ENCODE measurements at regions not wholly inside any gene's neighbourhood (a gene's known extent, or its start where the extent isn't known, plus 50 kb on each side); places are given as distances from the start of the nearest gene placed in this dataset.

DNA sequence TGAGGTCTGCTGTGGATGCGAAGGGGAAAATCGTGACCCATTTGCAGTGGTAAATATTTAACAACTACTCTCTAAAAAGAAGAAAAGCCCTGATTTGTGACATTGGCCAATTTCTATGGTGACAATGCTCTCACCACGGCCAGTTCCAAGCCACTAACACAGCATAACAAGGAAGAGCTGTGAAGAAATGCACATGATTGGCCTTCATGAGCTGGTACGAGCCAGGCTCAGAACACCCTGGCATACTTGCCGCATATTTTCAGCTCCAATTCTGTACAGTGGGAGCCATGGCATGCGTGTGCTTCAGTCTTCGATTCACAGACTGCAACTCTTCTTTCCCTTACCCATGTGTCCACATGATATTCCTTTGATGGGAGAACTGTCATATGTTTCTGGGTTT lies 363.9 kb upstream of the CDH5 start:
- no peak for DNase-seq

DNA sequence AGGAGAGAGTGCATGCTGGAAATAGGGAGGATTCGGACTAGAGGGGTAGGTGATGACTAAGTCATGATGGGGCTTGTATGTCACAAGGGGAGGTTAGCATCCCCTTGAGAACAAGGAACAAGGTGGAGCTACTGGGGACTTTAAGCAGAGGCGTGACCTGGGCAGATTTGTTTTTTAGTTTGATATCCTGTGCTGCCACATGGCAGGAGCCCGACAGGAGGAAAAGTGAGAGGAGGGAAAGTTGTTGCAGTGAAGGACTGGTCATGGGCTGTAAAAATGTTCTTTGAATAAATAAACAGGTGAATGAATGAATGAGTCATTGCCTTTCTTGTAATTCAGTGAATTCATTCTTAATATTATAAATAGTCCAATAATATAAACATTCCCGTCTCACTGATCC lies 365.1 kb upstream of the CDH5 start:
- no peak for DNase-seq

DNA sequence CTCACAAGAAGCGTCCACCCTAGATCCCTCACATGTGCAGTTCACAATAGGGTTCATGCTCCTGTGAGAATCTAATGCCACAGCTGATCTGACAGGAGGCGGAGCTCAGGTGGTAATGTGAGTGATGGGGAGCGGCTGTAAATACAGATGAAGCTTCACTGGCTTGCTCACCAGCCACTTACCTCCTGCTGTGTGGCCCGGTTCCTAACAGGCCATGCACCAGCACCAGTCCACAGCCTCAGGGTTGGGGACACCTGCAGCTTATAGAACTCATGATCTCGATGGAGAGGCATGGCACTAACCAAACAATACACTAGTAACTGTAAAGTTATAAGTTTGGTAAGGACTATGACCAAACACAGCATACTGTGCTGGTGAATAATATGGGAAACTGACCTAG lies 368.0 kb upstream of the CDH5 start:
- DNase-seq = no peak

DNA sequence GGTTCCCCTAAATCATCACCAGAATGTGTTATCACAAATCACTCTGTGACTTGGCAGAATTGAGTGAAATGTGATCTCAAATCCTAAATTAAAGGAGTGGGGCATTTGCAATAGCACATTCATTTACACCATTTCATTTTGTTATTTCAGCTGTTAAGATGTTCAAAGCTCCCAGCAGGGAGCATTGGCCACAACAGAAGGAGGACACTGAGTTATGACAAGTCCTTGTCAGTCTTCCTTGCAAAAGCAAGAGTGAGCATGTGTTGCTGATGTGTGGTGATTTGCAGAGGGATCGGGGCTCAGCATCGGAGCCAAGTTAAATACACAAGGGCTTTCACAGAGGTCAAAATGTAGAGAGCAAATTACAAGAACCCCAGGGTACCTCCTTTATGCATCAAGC lies 372.2 kb upstream of the CDH5 start:
- no peak for DNase-seq

DNA sequence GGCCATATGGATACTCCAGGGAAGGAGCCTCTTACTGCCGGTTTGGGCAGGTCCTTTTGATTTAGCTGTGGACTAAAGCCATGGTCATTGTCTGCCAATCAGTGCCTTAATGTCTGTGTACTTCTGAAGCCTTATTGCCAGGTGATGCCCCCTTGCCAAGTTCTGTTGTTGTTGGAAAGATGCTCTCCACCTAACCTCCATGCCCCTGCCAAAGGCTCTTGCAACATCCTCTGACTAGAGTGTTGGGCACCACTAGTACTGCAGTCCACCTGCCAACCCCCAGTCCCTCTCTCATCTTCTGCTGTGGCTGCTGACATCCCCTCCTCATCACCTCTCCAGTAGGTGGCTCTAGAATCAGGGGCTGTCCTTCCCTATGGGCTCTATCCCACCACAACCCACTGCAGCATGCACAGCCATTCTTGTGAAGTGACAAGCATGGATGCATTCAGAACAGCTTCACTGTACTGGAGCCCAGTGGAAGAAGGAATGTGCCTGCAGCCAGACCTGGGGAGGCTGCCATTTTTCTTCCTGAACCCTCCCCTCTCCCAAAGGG lies 375.3 kb upstream of the CDH5 start:
- DNase-seq = no peak

DNA sequence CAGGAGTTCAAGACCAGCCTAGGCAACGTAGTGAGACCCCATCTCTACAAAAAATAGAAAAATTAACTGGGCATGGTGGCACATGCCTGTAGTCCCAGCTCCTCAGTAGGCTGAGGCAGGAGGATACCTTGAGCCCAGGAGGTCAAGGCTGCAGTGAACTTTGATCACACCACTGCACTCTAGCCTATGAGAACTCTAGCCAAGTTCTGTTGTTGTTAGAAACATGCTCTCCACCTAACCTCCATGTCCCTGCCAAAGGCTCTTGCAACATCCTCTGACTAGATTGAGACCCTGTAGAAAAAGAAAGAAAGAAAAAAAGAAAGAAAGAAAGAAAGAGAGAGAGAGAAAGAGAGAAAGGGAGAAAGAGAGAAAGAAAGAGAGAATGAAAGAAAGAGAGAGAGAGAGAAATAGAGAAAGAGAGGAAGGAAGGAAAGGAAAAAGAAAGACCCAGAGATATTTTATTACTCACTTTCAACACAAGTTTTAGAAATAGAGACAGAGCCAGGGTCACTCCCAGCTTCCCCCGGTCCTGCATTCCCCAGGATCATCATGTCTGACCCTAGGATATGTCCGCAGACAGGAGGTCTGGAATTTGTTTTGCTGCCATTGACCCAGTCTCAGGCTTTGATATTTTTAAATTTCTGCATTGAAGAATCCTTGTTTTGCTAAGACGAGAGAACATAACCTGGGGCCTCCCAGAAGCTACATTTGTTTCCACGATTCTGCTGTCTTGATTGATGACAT lies 376.5 kb upstream of the CDH5 start:
- no peak for DNase-seq

DNA sequence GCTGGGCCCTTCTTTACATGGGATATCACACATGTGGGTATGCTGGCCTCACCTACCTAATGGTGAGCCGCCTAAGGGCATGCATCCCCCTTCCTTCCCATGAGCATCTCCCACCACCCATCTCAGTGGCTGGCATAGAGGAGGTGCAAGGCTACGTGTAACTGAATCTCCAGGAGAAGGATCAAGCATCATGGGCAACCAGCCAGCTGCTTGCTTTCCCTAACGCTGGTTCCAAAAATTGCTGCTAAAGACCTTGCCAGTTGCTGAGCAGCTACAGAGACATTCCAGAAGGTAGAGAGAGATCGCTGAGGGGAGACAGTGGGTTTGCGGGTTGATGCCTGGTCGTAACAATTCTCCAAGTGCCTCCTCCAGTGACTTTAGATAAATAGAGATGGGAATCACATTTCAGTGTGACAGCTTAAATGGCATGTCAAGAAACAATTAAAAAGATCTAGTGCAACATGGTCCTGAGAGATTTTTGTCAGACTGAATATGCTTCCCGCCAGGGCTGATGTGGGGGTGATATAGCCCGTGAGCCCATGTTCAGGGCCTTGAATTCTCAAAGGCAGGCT lies 378.4 kb upstream of the CDH5 start:
- DNase-seq = no peak

DNA sequence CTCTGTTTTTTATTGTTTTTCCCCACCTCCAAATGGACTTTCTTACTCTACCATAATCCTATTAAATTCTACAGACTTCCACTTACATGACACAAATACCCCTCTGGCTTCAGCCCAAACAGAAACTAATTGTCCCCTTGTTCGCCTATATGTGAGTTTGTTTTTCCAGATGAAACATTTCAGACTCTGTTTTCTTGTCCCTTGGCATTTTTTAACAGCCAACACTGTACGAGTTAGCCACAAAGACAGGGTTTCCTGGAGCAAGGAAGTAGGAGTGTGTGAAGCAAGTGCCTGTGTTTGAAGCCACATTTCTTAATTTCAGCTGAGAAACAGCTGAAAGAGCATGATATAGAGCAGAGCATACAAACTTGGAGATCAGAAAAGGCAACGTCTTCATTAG lies 382.2 kb upstream of the CDH5 start:
- DNase-seq = no peak

DNA sequence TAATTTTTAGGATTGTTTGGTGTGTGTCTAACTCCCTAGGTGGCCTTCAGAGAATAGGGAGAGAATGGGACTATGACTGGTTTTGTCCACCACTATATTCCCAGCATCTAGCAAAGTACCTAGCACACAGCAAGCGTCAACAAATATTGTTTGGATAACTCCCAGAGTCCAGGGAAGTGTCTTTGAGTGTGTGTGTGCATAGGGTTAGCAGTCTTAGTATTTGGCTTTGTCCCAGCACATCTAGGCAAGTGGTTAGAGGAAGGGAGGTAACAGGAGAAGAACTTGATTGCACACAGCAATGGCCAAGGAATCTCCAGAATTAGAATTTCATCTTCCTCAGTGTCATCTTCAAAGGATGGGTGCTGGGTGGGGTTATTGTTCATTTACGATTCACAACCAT lies 385.4 kb upstream of the CDH5 start:
- no peak for DNase-seq

DNA sequence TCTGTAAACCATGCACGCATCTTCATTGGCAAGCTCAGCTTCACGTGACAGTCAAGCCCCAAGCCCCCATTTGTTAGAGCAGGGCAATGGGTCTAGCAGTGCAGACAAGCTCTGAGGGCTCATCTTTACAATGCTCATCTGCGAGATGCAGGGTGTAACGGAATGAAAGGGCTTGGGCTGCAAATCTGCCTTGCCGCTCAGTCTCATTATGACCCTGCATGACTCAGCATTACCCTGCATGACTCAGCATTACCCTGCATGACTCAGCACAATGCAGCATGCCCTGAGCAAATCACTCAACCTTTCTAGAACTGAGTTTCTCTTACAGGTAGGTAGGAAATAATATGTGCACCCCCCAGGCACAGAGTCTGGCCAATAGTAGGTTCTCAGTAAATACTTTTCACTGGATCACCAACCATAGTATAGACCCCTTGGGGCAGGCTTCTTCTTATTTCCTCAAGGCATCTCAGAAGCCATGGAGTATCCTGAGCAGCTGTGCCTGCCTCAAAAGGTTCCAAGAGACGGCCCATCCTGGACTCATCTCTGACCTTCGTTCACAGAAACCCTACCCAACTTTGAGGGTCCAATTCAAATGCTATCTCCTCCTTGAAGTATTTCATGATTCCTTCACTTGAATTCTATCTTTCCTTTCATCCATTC lies 391.3 kb upstream of the CDH5 start:
- no peak for DNase-seq

DNA sequence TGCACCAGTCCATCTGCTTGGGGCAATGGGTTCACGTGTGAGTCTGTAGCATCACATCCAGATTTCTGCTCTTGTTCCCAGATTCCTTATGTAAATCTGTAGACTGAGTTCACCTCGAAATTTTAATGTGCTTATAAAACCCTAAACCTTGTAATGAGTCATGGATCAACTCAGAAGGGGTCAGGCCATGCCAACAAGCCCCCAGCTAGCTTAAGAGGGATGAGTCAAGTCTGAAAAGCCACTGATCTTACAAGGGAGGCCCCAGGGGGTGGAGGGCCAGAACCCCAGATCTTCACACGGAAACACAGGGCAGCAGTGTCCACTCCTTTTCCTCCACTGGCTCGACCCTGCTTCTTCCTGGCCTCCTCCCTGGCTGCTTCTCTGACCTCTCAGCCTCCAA lies 399.1 kb upstream of the CDH5 start:
- no peak for DNase-seq

DNA sequence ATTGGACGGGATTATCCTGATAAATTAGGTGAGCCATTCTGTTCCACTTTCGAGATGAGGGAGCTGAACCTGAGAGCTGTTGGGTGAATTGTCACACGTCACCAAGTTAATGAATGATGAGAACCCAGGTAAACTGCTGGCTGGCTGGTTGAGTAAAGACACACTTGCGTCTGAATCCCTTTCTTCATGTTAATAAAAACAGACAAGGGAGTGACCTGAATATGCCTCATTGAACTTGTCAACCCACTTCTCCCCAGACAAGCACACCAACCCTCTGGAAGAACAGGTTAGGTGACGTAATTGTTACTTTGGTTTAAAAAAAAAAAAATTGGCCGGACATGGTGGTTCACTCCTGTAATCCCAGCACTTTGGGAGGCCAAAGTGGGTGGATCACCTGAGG lies 400.9 kb upstream of the CDH5 start:
- DNase-seq = no peak

DNA sequence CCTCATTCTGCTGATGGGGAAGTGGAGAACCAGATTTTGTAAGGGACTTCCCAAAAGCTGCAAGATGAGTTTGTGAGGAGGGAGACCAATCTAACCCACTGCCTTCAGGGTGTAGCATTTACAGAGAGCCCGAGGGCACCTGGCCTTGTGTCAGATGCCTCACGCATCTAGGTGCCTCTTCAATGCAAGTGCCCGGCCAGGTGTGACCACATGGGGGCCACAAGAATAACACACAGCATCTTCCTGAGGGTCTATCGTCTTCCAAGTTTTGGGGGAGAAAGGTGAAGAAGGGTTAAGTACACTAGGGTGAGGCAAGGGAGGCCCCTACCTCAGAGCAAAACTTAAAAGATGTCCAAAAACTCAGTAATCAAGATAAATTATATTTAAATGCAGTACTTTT lies 401.7 kb upstream of the CDH5 start:
- no peak for DNase-seq

DNA sequence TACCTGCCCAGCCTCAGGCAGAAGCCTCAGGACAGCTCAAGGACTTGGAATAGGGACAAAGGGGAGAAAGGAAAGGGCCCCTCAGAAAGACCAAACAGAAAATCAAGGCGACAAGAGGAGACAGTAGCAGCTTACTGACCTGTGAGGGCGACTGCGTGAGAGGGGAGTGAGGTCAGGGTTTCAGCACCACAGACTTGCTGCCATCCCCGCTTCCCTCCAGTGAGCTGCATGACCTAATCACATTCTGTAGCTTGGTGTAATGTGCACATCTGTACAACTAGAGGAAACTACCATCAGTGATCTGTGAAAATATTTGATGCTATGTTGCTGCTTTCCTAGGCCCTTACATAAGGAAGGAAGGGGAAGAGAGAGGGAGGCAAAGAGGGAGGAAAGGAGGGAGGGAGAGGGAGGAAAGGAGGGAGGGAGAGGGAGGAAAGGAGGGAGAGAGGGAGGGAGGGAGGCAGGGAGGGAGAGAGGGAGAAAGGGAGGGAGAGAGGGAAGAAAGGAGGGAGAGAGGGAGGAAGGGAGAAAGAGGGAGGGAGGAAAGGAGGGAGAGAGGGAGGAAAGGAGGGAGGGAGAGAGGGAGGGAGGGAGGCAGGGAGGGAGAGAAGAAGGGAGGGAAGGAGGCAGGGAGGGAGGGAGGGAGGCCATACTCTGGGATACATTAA lies 404.9 kb upstream of the CDH5 start:
- DNase-seq = no peak

DNA sequence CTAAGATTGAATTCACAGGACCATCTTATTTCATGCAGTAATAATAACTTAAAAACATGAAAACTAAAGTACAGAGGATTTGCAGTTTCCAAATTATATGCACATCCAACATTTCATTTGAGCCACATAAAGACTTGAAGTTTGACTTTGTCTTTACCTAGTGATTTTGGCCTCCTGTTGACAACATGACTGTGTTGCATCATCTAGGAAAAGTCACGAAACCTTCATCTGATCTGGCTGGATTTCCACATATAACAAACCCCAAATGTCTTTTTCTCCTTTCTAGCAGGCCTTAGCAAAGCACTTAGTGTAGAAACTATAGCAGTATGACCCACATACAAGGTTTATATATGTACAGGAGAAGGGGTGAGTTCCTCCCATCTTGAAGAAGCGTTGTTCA lies 406.5 kb upstream of the CDH5 start:
- no peak for DNase-seq

DNA sequence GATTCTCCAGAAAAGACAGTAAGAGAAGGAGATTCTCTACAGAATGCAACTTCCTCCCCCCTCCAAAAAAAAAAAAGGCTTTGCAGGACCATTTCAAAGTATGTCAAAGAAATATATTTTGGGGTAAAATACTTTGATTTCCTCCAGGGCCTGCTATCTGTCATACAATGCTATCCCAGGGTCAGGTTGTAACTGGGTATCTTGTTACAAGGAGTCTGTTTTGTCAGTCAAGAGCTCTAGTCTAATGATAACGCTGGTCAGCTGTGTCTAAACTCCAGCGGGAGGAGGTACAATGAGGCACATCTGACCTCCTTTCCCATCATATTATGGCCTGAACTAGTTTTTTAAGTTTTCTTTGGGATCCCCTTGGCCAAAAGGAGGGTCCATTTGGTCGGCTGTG lies 408.4 kb upstream of the CDH5 start:
- DNase-seq = no peak

DNA sequence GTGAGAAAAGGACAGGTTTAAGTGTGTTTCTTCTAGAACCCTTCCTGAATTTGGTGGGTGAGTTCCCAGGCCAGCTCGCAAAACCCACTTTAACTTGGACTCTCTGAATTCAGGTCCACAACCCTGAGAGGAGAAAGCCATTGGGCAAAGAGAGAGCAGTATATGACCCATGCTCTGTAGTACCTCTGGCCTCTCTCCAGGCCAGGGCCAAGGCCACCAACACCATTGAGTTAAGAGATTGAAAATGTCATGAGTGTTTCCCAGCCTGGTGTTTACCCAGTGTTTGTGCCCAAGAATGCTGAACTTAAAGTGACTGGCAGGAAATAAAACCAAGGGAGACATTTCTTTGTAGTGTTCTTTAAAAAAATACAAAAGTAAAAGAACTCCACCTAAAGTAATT lies 410.4 kb upstream of the CDH5 start:
- DNase-seq = no peak

DNA sequence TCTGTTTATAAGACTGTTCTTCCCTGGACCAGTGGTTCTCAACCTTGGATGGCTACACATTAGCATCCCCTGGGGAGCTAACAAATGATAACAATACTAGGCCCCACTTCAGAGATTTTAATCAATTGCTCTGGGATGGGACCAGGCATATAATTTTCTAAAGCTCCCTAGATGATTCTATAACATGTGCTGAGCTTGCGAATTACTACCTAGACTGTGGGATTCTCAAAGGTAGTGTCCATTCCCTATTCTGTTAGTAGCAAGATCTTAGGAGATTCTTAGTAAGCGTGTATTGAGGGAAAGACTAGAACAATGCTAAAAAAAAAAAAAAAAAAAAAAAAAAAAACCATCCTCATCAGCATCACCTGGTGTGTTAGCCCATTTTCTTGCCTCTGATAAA lies 412.0 kb upstream of the CDH5 start:
- DNase-seq = no peak

DNA sequence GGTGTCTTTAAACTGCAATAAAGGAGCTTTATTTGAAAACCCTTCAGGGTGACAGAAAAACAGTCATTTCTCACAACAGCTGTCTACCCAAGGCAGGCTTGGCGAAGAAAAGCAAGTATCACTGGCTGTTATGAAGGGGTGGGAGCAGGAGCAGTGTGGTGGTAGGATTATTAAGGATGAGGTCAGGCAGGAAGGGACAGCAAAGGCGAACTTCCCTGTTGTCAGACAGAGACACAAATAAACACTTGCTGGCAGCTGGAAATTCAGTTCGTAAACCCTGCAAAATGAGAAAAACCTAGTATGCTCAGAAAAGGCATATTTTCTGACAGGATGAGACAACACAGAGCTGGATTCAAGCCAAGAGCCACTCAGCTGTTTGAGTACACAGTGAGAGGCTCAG lies 416.3 kb upstream of the CDH5 start:
- no peak for DNase-seq

DNA sequence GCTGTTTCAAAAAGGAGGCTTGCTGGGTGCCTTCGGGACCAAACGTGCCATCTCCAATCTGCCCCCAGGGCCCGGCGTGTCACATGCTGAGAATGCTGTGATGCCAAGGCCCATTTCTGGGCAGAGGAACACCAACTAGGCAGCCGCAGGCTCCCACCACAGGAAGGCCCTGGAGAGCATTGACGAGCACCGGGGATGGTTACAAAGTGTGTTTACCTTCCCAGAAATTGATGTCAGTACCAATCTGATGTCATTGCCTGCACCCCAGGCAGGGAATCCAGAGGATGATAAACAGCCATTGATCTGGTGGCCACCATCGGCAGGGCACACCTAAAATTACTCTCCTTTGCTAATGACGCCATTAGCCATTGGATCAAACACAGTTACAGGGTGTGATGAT lies 418.1 kb upstream of the CDH5 start:
- no peak for DNase-seq

DNA sequence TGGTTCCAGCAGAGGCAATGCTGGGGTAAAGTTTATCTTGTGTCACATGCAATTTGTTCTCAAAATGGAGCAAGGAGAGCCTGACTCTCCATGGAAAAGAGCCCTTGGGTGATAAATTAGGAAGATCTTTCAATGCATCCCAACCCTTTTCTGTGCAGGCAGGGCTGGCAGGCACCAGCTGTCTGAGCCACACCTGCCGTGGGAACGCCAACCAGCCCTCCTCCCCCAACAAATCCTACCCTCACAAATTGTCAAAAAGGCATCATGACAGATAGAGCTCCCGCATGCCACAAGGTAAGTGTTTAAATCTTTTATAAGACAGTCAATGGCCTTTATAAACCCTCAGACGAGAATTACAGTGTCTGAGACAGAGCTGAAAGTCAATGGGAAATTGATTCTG lies 418.5 kb upstream of the CDH5 start:
- DNase-seq = no peak

DNA sequence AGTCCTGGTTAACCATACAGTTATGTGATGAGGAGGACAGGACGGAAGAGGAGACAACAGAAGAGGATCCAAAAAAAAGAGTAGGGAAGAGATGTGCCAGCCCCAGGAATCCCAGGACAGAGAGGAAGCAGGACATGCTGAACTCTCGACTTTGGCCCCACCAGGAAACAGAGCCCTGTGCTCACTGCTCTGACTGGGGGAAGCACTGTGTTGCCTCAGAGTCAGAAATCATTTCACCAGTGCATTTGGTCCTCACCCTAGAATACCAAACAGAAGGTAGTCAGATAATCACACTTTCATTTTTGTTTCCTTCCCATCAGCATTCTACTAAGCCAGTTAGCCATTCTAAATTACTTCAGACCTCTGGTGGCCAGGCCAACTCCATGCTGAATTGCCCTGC lies 421.0 kb upstream of the CDH5 start:
- no peak for DNase-seq

DNA sequence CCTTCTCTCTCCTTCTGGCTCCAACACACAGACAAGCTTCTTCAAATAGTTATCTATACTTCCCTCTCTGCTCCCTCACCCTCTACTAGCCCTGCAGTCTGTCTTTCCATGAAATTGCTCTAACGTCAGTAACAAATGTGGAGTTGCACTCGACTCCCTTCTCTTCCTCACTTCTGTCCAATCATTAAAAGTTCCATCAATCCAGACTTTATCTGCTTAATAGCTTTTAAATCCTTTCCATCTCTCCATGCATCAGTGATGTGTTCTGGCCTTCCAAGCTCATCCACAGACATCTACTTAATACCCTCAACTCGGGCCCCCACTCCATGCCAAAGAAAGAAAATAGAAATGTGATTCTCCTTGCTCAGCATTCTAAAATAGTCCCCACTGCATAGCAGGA lies 422.1 kb upstream of the CDH5 start:
- DNase-seq = no peak

DNA sequence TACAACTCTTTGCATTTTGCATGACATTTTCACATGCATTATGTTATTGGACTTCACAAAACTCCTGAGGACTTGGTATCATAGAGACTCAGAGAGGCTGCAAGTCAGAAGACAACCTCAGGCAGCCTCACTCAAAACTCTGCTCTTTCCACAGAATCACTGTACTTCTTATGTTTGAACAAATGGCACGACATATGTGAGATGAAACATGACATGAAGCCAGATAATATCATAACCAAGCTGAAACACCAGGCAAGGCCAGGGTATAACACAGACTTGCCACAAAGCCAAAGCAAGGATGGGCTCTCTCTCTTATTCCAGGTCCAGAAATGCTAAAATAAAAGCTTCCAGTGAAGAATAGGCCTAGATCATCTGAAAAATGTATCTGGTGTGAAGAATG lies 425.8 kb upstream of the CDH5 start:
- DNase-seq = no peak
